ENCODE measurements at regions not wholly inside any gene's neighbourhood (a gene's known extent, or its start where the extent isn't known, plus 50 kb on each side); places are given as distances from the start of the nearest gene placed in this dataset.

DNA sequence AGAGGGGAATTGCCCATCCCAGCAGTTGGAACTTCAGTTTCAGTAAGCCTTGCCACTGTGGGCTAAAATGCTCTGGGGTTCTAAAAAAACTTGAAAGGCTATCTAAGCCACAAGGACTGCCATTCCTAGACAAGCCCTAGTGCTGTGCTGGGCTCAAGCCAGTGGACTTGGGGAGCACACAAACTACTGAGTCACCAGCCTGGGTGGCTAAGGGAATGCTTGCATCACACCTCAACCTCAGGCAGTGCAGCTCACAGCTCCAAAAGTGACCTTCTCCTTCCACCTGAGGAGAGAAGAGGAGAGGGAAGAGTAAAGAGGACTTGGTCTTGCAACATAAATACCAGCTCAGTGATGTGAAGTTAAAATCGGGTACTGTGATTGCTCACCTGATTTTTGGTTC, 116.7 kb upstream of the GLRA2 start:
- TF ChIP-seq, protein P1, sequence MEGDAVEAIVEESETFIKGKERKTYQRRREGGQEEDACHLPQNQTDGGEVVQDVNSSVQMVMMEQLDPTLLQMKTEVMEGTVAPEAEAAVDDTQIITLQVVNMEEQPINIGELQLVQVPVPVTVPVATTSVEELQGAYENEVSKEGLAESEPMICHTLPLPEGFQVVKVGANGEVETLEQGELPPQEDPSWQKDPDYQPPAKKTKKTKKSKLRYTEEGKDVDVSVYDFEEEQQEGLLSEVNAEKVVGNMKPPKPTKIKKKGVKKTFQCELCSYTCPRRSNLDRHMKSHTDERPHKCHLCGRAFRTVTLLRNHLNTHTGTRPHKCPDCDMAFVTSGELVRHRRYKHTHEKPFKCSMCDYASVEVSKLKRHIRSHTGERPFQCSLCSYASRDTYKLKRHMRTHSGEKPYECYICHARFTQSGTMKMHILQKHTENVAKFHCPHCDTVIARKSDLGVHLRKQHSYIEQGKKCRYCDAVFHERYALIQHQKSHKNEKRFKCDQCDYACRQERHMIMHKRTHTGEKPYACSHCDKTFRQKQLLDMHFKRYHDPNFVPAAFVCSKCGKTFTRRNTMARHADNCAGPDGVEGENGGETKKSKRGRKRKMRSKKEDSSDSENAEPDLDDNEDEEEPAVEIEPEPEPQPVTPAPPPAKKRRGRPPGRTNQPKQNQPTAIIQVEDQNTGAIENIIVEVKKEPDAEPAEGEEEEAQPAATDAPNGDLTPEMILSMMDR (IDR thresholded peaks at IDR 0.05): no peak
- TF ChIP-seq POLR2A (IDR thresholded peaks at IDR 0.05): no peak
